ENCODE measurements at regions not wholly inside any gene's neighbourhood (a gene's known extent, or its start where the extent isn't known, plus 50 kb on each side); places are given as distances from the start of the nearest gene placed in this dataset.

GRCh38 chr7:125551008-125551407 lies 621.4 kb upstream of the POT1 start:
- TF ChIP-seq, protein P1, sequence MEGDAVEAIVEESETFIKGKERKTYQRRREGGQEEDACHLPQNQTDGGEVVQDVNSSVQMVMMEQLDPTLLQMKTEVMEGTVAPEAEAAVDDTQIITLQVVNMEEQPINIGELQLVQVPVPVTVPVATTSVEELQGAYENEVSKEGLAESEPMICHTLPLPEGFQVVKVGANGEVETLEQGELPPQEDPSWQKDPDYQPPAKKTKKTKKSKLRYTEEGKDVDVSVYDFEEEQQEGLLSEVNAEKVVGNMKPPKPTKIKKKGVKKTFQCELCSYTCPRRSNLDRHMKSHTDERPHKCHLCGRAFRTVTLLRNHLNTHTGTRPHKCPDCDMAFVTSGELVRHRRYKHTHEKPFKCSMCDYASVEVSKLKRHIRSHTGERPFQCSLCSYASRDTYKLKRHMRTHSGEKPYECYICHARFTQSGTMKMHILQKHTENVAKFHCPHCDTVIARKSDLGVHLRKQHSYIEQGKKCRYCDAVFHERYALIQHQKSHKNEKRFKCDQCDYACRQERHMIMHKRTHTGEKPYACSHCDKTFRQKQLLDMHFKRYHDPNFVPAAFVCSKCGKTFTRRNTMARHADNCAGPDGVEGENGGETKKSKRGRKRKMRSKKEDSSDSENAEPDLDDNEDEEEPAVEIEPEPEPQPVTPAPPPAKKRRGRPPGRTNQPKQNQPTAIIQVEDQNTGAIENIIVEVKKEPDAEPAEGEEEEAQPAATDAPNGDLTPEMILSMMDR (IDR thresholded peaks at IDR 0.05) = no peak
- TF ChIP-seq ZFX (IDR thresholded peaks at IDR 0.05; ENCODE audit: borderline replicate concordance) = no peak
